Spleen (tissue), 7 donors: ENCODE measurements at regions not wholly inside any gene's neighbourhood (a gene's known extent, or its start where the extent isn't known, plus 50 kb on each side); places are given as distances from the start of the nearest gene placed in this dataset.

Experiments
- POLR2A ChIP-seq, 3 donors: fragments of 450-650 bp; IDR thresholded peaks; one replicate each; pipeline ENCODE4 v1.5.1; 2017; ENCODE audit warnings: antibody characterized with exemption in 3 of 3, mild to moderate bottlenecking in 1 of 3
- POLR2AphosphoS5 ChIP-seq, 3 donors: sonication (generic); formaldehyde crosslinking; IDR thresholded peaks; one replicate each; pipeline ENCODE4 v1.5.1; 2017; ENCODE audit warnings: antibody characterized with exemption in 3 of 3
- TF ChIP-seq, protein P1 (sequence below), 11 experiments: fragments of 200-600 bp in 7 of 11; fragments of 450-650 bp in 4 of 11; sonication (generic) in 4 of 11; IDR thresholded peaks in 8 of 11; conservative IDR thresholded peaks in 3 of 11; 1 replicate in 7 of 11; 2 replicates in 4 of 11; pipeline versions ENCODE4 v1.4.0 to v1.8.0; 2016 to 2021; ENCODE audit warnings: antibody characterized with exemption in 11 of 11, inconsistent platforms in 4 of 11, mild to moderate bottlenecking in 1 of 11
- donor health status: DM: no; HTN: no; CAD: no; lungs with moderate emphysema.
- donor health status: DM: no; HTN: no; CAD: no.
- donor health status: DM: no; HTN: no; CAD: no.

GRCh38 chr2:62404913-62405312 lies 101.1 kb downstream of the TMEM17 start:
- TF ChIP-seq, protein P1, sequence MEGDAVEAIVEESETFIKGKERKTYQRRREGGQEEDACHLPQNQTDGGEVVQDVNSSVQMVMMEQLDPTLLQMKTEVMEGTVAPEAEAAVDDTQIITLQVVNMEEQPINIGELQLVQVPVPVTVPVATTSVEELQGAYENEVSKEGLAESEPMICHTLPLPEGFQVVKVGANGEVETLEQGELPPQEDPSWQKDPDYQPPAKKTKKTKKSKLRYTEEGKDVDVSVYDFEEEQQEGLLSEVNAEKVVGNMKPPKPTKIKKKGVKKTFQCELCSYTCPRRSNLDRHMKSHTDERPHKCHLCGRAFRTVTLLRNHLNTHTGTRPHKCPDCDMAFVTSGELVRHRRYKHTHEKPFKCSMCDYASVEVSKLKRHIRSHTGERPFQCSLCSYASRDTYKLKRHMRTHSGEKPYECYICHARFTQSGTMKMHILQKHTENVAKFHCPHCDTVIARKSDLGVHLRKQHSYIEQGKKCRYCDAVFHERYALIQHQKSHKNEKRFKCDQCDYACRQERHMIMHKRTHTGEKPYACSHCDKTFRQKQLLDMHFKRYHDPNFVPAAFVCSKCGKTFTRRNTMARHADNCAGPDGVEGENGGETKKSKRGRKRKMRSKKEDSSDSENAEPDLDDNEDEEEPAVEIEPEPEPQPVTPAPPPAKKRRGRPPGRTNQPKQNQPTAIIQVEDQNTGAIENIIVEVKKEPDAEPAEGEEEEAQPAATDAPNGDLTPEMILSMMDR (IDR thresholded peaks at IDR 0.05 in 8 of 11, conservative IDR thresholded peaks at IDR 0.05 in 3 of 11): no peak
- TF ChIP-seq POLR2AphosphoS5 (IDR thresholded peaks at IDR 0.05): no peak
- TF ChIP-seq POLR2A (IDR thresholded peaks at IDR 0.05): no peak
